ENCODE measurements at regions not wholly inside any gene's neighbourhood (a gene's known extent, or its start where the extent isn't known, plus 50 kb on each side); places are given as distances from the start of the nearest gene placed in this dataset.

DNA sequence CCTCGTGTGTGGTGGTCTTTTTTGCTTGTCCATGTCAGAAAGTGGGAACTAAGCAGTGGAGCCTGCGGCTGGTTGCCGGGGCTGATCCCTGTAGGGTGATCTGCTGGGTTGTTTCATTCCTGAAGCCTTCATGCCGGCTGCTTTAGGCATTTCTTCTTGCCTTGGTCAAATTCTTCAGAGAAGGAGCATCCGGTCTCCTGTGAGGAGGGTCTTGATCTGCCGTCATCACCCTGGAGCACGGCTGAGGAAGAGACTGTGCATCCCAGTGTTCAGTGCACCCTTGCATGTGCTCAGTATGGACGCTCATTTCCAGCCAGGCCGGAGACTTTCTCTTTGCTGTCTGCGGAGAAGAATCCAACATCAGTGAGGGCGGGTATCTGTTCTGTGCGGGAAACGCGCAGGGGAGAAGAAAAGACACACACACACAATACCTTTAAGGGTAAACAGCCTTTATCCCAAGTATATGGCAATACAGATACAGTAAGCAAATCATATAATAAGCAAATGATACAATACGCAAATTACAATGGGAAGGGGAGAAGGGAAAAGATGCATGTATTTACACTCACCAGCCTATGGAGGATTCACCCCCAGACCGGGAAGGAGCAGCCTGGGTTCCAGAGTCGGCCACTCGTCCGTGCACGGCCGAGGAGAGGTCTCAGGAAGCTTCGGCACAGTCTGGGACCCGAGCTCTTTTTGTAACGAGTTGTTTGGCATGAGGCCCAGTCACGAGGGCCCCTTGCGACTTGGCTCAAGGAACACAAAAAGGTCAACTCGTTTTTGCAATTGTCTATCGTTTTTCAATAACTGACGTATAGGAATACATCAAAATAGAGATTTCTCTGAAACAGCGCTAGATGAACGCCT is 1366.8 kb upstream of the TMEM132C start:
- no peak overlapping the region for H3K4me3 Mint-ChIP-seq
- Histone ChIP-seq H3K4me2 (ENCODE audit: insufficient read depth, insufficient read length, low read length) (no peak overlapping the region), H3K4ac (ENCODE audit: low read depth, low read length) (no peak overlapping the region), H3K27me3 (ENCODE audit: insufficient read depth, low read length) (no peaks in the 10 kb centered on the region), H2AK5ac (ENCODE audit: insufficient read length, low read length) (no peak overlapping the region), H3K79me2 (ENCODE audit: insufficient read depth, low read length) (no peaks in the 10 kb centered on the region), H3T11ph (ENCODE audit: low read length) (no peak overlapping the region), H2AFZ (ENCODE audit: low read length) (no peak overlapping the region), H2BK15ac (ENCODE audit: low read depth, low read length) (no peak overlapping the region), H3K14ac (ENCODE audit: insufficient read depth, low read length) (no peak overlapping the region), H2BK5ac (ENCODE audit: insufficient read length, low read length) (no peak overlapping the region), H4K5ac (ENCODE audit: insufficient read length, low read depth, low read length) (no peak overlapping the region), H4K20me1 (ENCODE audit: control insufficient read depth, insufficient read depth, insufficient read length) (no peaks in the 10 kb centered on the region), H3K27ac (ENCODE audit: insufficient read length, low read depth, low read length) (no peak overlapping the region), H3K9me3 (ENCODE audit: control insufficient read depth, low read depth, low read length) (no peaks in the 10 kb centered on the region), H3K4me1 (ENCODE audit: insufficient read depth, low read length) (peaks cover 3% of the 10 kb centered on the region; the same call in 1 of the 2 replicates), H2BK12ac (ENCODE audit: insufficient read length, low read depth, low read length) (no peak overlapping the region), H4K91ac (ENCODE audit: insufficient read length, low read depth, low read length) (no peak overlapping the region), H3K9ac (ENCODE audit: extremely low read depth, insufficient read length, low read length) (no peak overlapping the region), H3K56ac (ENCODE audit: insufficient read length, low read depth, low read length) (no peak overlapping the region), H4K8ac (replicated peaks; ENCODE audit: insufficient read length, low read depth, low read length) (no peak overlapping the region), H2BK120ac (ENCODE audit: low read depth, low read length, poor library complexity, severe bottlenecking) (no peak overlapping the region), H3K23ac (ENCODE audit: insufficient read length, low read depth, low read length) (no peak overlapping the region), H3K79me1 (ENCODE audit: insufficient read depth, low read depth, low read length, poor library complexity, severe bottlenecking) (no peaks in the 10 kb centered on the region), H2BK20ac (ENCODE audit: low read depth, low read length, poor library complexity, severe bottlenecking) (no peak overlapping the region), H3K18ac (ENCODE audit: insufficient read length, low read depth, low read length) (no peak overlapping the region), H3K23me2 (ENCODE audit: insufficient read length, low read depth, low read length, poor library complexity, severe bottlenecking) (no peaks in the 10 kb centered on the region)
- WGBS (ENCODE audit: extremely low coverage, insufficient read length, low lambda C conversion rate), result no CpG with 5 or more reads among the region's 31 CpGs
- H3K27ac Mint-ChIP-seq, result no peak overlapping the region
- no peaks in the 10 kb centered on the region for H3K36me3 Mint-ChIP-seq (ENCODE audit: insufficient read depth in 1 of 3, low read depth in 3 of 3)
- no peak for TF ChIP-seq CTCF (conservative IDR thresholded peaks at IDR 0.05)
- peak; percentile 35 for DNase-seq
- H3K4me1 Mint-ChIP-seq, result peaks cover 23 to 26% of the 10 kb centered on the region in 2 experiments
- H3K9me3 Mint-ChIP-seq, result no peaks in the 10 kb centered on the region
- peaks cover 15% of the 10 kb centered on the region for H3K27me3 Mint-ChIP-seq (ENCODE audit: low read depth)

Data from H9 (cell line).